GM12865 (cell line): ENCODE measurements at regions not wholly inside any gene's neighbourhood (a gene's known extent, or its start where the extent isn't known, plus 50 kb on each side); places are given as distances from the start of the nearest gene placed in this dataset.

Source experiments
- DNase-seq: peaks from one replicate; pipeline ENCODE4 v3.0.0; 2010; ENCODE audit warnings: low read depth
- H3K4me3 ChIP-seq: 2 replicates; pipeline ENCODE4 v1.5.1; 2011; ENCODE audit warnings: mild to moderate bottlenecking, low read depth, low read length, control low read depth
- TF ChIP-seq, protein P1 (sequence below): IDR thresholded peaks from 2 replicates; pipeline ENCODE4 v1.5.1; 2011; ENCODE audit warnings: low read length, control low read depth, low read depth, inconsistent platforms; ENCODE audit not compliant: insufficient read depth; ENCODE audit errors: missing control alignments

DNA sequence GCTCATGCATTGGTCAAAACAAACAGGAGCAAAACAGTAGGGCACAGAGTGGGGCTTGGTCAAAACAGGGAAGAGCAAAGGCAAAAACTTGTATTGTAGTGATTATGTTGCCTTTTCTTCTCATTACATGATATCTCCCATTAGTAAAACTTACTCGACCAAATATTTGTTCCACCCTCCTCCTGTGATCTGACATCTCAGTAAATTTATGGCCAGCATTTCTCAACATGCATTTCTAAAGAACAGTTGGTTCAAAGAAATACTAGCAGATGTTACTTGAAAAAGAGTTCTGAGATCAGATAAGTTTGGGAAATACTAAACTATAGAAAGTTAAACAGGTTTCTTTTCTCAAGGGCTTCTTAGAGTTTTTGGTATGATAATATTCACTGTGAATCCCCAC is 423.1 kb downstream of the FIGN start:
- TF ChIP-seq, protein P1, sequence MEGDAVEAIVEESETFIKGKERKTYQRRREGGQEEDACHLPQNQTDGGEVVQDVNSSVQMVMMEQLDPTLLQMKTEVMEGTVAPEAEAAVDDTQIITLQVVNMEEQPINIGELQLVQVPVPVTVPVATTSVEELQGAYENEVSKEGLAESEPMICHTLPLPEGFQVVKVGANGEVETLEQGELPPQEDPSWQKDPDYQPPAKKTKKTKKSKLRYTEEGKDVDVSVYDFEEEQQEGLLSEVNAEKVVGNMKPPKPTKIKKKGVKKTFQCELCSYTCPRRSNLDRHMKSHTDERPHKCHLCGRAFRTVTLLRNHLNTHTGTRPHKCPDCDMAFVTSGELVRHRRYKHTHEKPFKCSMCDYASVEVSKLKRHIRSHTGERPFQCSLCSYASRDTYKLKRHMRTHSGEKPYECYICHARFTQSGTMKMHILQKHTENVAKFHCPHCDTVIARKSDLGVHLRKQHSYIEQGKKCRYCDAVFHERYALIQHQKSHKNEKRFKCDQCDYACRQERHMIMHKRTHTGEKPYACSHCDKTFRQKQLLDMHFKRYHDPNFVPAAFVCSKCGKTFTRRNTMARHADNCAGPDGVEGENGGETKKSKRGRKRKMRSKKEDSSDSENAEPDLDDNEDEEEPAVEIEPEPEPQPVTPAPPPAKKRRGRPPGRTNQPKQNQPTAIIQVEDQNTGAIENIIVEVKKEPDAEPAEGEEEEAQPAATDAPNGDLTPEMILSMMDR: no peak
- no peak for DNase-seq
- no peak overlapping the region for H3K4me3 ChIP-seq

DNA sequence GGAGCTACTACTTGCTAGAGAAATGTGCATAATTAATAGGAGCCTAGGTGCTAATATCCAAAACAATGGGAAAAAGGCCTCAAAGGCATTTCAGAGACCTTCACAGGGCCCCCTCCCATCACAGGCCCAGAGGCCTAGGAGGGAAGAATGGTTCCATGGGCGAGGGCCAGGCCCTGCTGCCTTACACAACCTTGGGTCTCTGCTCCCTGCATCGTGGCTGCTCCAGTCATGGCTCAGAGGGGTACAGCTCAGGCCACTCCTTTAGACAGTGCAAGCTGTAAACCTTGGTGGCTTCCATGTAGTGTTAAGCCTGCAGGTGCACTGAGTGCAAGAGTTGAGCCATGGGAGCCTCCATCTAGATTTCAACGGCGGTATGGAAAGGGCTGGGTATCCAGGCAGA is 429.2 kb downstream of the FIGN start:
- no peak overlapping the region for H3K4me3 ChIP-seq
- TF ChIP-seq, protein P1: no peak
- no peak for DNase-seq

DNA sequence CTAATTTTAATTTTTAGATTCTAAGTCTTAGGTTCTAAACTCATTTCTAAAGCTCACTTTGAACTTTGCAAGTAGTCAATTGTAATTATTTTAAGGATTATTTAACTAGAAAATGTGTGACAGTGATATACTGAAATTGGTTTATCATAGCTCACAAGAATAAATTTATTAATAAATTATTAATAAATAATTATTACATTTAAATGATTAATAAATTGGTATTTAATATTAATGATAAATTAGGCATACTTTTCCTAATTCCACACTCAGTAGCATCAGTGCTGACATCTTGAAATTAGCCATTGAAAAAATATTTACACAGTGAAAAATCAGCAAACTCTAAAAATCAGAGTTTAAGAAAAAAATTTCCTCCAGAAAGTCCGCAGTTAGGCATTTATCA is 433.7 kb downstream of the FIGN start:
- TF ChIP-seq, protein P1: no peak
- H3K4me3 ChIP-seq: no peak overlapping the region
- DNase-seq: no peak

DNA sequence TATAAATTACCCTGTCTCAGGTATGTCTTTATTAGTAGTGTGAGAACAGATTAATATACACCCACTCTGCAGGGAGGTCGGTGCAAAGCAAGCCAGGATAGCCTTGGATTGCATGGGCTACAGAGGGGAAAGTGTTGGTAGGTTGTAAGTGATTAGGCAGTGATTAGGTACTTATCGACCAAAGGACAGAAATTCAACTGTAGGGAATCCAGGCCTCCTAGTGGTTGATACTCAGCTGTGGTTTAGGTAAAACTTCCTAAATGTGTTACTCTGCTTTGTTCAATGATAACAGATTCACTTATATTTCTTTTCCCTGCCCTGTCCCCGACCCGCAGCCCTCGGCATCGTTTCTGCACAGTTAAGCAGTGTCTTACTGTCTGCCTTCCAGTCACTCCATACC is 444.0 kb downstream of the FIGN start:
- no peak for DNase-seq
- no peak overlapping the region for H3K4me3 ChIP-seq
- TF ChIP-seq, protein P1: no peak

DNA sequence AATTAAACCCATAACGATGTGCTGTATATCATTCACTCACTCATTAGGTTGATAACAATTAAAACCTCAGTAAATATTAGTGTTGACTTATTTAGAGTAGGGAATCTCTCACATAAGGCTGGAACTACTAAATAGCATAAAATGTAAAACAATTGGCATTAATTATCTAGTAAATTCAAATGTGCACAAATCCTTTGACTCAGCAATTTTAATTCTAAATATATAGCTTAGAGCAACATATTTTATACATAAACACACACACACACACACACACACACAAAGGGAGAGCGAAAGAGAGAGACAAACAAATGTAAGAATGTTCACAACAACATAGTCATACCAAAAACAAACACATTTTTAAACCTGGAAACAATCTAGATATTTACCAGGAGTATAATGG is 443.1 kb upstream of the KCNH7 start:
- no peak for DNase-seq
- TF ChIP-seq, protein P1: no peak
- no peak overlapping the region for H3K4me3 ChIP-seq

DNA sequence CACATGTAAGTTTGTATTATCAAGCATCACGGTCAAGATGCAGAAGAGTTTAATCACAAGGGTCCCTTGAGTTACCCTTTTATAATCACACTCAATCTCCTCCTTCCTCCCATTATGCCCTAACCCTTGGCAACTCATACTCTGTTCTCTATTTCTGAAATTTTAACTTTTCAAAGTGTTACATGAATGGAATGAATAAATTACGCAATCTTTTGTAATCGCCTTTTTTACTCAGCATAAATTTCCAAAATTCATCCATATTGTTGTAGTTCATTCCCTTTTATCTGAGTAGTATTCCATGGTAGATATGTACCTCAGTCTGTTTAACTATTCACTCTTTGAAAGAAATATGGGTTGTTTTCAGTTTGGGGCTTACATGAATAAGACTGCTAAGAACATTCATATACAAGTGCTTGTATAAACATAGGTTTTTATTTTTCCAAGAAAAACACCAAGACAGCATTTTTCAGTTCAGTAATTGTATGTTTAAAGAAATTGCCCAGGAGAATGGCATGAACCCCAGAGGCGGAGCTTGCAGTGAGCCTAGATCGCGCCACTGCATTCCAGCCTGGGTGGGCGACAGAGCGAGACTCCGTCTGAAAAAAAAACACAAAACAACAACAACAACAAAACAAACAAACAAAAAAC is 430.9 kb upstream of the KCNH7 start:
- H3K4me3 ChIP-seq: no peak overlapping the region
- DNase-seq: no peak
- TF ChIP-seq, protein P1: no peak

DNA sequence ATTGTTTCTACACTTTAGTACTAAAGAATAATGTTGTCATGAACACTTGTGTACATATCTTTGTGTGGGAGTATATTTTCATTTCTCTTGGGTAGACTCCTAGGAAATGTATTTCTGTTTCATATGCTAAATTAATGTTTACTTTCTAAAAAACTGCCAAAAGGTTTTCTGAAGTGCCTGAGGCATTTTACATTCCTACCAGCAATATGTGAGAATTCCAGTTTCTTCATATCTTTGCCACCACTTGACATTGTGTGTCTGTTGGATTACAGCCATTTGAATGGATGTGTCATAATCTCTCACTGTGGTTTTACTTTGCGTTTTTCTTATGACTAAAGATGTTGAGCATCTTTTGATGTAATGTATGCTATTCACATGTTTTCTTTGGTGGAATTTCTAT is 428.2 kb upstream of the KCNH7 start:
- no peak overlapping the region for H3K4me3 ChIP-seq
- no peak for DNase-seq
- TF ChIP-seq, protein P1: no peak
